GM21423 (cell line): ENCODE measurements at regions not wholly inside any gene's neighbourhood (a gene's known extent, or its start where the extent isn't known, plus 50 kb on each side); places are given as distances from the start of the nearest gene placed in this dataset.
"Not testable (repeated sequence)": the region's sequence is repeated elsewhere in the genome, so short reads cannot be mapped to it uniquely, and the experiment has no call there.

Experiments
- ATAC-seq: cut with Tn5 transposase; IDR thresholded peaks from one replicate; pipeline ENCODE4 v1.9.1; 2021; ENCODE audit warnings: mild to moderate bottlenecking, moderate library complexity; ENCODE audit not compliant: unreplicated experiment

DNA sequence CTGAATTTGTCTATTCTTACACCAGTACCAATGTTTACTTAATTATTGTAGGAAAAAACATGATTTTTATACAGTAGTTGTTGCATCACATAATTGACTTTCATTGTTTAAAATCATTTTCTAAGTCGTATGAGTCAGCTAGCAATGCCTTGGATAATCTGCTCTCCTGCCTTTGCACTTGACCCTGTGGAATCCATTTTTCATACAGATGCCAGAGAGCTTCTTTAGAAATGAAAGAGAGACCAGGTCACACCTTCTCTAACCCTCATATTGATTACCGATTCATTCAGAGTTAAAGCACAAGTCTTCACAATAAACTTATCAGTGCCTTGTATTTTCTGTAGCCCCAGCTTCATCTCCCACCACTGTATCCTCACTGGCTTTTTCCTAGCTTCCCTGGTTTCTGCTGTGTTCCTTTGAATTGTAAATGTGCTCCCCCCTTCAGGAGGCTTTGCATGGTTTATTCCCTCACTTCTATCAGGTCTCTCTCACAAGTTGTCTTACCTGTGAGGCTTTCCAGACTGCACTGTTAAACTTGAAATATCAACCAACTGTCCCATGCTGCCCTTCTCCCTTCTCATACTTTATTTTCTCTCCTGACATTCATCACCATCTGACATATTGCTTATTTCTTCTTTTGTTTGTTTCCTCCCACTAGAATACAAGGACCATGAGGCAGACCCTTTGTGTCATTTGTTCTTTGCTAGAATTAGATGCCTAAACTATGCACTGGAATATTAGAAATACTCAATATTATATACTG, 662.0 kb upstream of the GBE1 start:
- ATAC-seq, result no peak

DNA sequence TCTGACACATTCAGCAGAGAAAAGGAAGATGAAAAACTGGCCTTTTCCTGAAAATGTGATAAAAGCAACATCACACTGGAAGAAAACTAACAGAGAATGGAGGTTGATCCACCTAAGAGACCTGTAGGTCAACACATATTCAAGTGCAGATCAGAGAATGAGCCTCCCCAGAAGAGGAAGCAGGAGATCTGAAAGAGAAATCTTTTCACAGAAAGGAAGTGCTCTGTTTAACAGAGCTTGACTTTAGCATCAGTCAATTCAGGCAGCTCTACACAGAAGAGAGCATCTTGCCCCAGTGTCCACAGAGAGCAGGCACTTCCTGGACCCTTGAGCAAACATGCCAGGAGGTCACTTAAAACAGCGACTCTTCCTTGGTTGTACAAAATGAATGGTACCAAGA, 655.4 kb upstream of the GBE1 start:
- no peak for ATAC-seq

DNA sequence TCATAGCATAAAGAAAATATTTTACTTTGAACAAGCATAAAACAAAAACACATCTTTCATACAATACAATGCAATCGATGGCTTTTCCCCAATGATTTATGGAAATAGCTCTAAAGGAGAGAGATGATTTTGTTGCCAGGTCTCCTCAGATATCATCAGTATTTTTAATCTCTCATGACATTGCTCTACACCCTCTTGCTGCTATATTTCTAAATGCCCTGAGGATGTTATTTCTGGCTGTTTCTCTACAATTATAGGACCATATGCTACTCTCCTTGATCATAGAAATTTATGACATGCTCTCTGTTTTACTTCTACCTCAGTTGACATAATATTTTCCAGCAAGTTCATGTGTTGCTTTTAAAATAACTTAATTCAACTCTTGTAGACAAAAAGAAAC, 654.9 kb upstream of the GBE1 start:
- ATAC-seq, result no peak

DNA sequence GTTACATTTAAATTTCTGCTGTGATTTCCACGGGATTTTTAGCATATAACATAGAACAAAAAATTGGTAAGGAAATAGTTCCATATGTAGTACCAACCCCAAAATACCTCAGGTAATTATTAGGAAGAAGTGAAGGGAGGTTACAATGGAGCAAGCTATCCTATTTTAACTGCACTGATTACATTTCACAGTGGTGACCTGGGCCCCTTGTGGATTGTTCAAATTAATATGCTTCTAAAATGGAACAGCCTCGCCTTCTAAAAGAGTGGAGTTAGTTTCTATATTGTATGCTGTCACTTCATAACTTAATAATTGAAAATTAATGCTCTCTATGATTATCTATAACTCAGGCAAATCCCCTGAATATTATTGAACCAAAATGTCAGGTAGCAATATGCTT, 651.7 kb upstream of the GBE1 start:
- ATAC-seq, result no peak

DNA sequence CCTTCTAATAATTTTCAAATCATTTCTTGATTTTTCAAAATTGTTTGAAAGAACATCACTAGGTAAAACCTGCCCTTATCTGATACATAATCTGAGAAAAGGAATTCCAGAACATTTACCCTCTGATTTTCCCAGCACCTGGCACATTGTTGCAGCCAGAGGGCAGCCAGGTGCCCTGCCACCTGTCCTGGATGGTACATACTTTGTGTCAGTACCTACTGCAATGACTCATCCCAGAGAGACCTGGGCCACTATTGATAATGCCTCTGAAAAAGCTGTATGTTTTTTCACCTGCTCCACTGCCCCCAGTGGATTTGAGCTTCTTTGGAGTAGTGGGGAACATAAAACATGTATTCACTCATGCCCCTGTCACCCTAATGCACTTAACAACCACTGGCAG, 648.9 kb upstream of the GBE1 start:
- ATAC-seq, result no peak

DNA sequence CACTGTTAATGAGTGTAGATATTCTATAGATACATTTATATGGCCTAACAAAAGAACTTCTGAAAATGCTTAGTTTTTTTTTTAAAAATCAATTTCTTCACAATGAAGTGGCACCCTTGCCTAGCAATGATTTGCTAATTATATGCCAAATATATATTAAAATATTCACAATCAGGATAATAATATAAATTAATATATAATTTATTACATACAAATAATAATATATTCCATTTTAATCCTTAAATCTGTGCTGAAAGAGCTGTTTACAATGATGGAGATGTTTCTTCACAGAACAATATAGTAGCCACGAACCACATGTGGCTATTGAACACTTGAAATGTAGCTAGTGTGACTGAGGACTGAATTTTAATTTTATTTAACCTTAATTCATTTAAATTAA, 648.4 kb upstream of the GBE1 start:
- no peak for ATAC-seq

DNA sequence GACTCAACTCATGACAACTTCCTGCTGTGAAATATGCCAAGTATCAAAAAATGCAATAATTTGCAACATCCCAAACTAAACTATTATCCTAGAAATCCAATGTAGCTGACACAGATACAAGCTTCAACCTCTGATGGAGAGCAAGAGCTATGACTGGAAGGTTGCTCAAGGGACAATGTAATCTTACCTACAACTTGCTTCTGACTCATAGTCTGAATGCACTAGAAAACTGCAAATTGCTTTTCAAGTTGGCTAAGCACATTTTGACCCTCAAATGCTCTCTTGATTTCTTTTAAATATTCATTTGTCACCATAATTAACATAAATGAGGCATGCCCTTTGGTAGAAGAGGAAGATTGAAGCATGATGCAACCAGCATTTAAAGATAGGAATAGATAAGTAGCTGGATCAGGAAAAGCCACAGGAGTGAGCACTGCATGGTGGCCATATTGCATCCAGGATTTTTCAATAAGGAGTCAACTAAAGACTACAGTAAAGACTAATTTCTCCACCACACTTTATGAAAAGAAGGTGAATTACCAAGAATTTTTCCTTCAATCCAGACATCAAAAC, 630.8 kb upstream of the GBE1 start:
- ATAC-seq, result no peak

DNA sequence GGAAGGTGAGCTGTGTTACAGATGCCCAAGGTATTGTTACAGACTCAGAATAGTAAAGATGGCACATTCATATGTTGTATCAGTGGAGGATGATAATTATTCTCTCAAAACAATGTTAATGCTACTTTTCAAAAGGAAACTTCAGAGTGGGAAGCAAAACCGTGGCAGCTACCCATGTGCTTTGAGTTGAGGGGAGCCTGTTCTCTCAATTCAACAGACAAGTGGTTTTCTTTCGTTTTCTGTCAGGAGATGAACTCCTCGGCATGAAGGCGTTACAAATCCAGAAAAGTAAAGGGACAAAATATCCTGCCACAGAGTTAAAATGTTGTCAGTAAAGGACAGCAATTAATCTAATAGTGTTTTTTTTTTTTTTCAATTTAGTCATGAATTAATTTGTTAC, 629.4 kb upstream of the GBE1 start:
- ATAC-seq, result no peak

DNA sequence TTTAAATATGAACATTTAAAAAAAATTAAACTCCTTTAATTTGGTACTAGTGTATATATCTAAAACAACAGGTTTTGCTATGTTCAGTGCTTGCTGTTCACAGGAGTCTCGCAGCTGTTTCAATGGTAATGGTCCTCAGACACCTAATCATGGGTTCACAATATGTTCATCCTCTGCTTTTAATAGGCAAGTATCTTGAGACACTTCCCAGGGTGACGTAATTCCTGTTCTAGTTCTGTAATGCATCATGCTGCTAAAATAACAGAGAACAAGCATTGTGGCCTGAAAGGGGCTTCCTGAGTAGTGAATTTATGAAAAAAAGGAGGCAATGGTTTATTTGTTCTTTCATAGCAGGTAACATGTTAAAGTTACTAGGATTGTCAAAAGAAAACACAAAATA, 625.2 kb upstream of the GBE1 start:
- ATAC-seq, result no peak

DNA sequence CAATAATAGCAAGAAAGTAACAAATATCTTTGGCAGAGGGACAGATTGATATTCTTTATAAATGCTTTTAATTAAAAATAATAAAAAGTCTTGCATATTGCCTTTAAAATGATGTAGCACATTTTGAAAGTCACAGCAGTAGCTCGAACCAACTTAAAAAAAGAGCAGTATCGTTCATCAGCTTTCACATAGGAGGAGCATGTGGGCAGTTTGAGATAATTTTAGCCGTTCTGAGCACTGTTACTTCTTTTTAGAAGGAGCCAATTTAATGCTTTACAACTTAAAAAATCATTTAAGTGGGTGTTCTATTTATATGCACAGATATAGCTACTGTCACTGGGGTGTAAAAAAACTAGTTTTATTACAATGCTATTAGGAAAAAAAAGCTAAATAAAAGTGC, 622.7 kb upstream of the GBE1 start:
- ATAC-seq, result no peak

DNA sequence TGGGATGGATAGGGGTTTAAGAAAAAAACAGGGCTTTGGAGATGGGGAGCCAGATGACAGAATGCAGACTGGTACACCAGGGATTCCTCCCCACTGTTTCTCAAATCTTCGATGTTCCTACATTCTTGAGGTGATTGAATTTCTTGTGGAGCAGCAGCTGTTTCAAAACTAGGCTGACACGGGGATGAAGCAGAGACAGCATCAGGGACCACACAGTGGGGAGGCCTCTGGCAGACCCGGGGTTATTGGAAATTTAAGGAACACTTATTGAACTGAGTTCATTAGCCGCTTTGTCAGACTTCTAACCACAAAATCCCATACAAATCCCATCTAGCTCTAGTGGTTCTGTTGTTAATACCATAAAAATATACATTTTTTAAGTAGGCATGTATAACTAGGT, 621.4 kb upstream of the GBE1 start:
- no peak for ATAC-seq

DNA sequence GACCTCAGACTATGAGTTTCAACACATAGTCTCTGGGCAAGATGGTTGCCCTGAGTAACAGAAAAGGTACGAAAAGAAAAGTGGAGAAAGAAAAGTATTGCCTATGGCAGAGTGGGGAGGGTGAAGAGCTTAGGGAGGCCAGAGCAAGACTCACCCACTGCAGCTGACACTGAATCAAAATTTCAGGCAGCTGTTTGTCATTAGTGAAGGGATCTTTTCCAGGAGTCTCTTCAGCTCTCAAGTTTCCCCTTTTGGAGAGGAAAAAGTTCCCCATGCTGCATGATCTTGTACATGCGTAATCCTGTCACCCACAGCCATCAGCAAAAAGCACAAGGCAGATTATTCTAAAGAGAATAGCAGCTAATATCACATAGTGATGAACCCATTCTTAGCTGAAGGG, 616.9 kb upstream of the GBE1 start:
- ATAC-seq, result no peak

DNA sequence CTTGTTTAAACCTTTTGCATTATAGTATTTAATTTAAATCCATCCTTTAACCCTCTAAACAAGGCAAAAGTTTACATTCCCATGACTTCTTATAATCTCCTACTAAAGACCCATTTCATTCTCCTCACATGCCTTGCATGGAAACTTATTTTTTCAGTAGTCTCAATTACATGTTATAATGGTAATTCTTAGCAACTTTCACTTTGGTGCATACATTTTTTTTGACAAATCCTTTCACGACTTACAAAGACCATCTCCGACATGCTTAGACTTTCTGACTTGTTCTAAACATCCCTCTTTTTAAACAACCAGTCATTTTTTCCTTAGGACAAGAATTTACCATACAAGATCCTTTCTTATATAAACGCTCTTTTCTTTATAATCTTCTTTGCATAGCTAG, 615.4 kb upstream of the GBE1 start:
- ATAC-seq, result no peak

DNA sequence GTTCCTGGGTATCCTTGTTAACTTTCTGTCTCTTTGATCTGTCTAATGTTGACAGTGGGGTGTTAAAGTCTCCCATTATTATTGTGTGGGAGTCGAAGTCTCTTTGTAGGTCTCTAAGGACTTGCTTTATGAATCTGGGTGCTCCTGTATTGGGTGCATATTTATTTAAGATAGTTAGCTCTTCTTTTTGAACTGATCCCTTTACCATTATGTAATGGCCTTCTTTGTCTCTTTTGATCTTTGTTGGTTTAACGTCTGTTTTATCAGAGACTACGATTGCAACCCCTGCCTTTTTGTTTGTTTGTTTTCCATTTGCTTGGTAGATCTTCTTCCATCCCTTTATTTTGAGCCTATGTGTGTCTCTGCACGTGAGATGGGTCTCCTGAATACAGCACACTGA, 612.4 kb upstream of the GBE1 start:
- not testable (repeated sequence) for ATAC-seq

DNA sequence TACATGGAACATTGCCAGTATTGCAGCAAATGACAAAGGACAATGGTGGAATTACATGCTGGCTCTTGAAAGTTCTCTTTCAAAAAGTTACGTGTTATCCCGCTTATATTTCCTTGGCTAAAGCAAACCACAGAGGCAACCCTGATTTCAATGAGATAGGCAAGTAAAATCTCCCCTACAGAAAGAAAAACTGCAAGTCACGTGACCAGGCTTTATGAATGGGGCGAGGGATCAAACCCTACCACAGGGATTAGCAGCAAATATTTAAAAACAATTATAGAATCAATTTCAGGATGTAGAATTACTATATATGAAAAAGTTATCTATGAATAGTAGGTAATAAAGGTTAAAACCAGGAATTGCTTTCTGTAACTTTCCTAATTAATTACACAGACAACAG, 603.4 kb upstream of the GBE1 start:
- no peak for ATAC-seq

DNA sequence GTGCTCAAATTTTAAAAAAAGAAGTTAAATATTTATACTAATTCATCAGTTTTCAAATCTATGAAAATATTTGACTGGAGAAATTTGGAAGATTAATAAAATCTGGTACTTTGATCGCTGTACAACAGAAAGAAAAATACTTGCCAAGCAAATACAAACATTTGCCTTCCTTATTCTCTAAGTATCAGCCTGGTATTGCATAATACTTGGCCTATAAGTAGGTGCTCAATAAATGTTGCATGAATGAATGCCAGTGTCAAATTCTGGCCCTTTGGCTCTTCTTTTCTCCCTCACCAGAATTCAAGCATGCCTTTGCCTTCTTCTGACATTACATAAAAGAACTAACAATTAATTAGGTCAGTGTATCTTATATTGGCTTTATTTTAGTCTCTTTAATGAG, 601.7 kb upstream of the GBE1 start:
- no peak for ATAC-seq

DNA sequence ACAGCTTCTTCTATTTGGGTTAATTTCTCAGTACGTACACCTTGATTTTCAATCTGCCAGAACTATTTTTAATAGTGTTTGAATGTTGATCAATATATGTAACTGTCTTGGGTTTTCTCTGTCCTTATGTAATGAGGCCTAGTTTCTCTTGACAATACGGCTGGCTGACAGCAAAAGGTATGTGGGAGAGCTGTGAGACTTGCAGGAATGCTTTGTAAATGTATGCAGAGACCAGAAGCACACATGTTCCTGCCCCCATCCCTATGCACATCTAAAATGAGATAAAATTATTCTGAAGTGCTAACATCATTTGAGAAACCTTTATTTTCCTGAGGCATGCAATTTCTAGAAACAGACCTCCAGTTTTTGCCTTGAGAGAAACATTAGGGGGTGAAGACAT, 593.8 kb upstream of the GBE1 start:
- ATAC-seq, result no peak

DNA sequence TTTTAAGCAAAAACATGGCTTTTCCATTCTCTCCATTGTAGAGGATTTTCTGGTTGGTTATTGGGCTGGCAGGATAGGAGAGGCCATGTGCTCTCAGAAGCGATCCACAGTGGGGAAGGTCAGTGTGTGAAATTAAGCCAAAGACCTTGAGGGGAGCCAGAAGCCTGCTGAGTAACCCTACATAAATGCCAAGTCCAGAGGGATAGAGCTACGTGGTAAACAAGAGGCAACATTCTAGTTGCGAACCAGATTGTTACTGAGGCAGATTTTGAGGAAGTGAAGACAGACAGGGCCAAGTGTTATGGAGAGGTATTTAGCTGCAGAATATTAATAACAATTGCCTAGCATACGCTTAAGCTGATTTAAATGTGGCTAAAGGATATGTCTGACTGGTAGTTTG, 592.8 kb upstream of the GBE1 start:
- no peak for ATAC-seq

DNA sequence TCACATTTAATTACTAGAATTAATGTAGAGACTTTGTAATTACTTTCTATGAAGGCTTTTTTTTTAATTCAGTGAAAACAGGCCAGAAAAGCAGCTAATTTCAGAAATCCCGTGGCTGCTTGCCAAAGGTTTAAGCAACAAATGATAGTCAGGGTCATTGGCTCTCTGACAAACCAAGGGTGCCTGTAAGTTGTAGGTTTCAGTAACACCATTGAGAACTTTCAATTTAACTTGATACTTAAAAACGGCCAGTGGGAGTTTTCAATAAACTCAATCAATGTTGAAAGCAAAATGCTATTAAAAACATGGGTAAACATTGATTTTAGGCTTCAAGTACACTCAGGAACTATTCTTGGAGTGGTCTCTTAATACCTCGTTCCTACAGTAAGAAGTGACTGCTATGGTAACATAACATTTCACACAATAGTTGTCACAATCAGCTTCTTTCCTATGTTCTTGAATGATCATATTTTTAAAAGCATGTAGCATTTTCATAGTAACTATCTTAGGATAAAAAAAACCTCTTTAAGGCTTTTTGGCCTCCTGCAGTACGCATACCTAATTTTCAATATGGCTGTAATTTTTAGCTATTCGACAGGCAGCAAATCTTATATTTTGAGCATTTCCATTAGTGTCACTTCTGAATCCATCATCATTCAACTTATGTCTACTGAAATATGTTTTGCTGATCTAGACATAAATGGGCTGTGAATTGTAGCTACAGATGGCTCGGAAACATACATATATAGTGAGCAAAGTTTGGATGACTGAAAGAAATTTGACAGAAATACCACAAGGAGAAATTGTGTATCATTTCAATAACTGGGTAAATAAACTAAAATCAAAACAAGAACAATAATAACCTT, 592.1 kb upstream of the GBE1 start:
- no peak for ATAC-seq

DNA sequence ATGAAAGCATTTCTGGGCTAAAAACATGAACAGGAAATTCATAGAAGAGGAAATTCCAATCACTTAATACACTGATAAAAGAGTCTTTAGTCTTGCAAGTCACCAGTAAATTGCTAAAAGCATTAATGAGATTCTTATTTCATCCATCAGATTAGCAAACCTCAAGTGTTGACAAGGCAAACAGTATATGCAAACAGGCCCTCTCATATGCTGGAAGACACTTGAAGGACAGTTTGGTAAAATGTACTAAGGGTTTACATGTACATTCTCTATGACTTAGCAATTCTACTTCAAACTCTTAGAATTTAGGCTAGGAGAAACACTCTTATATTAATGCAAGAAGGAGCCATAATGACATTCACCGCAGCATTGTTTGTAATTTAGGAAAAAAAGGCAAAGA, 586.1 kb upstream of the GBE1 start:
- ATAC-seq, result no peak

DNA sequence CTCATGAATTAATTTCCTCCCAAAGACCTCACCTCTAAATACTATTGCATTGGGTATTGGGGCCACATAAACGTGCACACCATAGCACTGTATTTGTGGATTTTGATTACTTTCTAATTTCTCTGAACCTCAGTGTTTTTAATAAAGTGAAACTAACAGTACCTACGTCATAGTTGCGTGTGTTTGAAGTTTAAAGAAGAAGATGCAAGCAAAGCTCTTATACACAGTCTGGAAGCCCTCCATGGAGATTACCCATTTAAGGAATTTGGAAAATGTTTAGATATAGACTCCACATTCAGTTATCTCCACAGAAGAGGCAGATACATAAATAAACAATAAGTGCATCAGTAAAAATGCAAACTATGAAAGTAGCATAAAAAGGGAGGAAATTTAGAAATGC, 581.1 kb upstream of the GBE1 start:
- ATAC-seq, result no peak

DNA sequence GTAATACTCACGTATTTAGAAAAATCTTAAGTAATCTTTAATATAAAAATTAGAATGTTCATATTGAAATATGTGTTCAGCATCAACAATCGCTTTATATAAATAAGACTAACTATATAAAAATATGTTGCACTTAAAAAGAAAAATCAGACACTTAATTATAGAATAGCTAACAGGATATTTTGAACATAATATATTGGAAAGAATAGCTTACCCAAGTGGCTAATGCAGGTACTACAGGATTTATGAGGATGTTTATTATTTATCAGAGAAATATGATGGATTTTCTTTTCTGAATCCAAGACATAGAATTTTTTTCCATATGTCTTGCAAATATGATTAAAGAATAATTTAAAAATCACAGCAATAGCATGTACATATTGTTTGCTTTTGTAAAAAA, 567.9 kb upstream of the GBE1 start:
- ATAC-seq, result no peak
